HG03095 (cell line): ENCODE measurements at regions not wholly inside any gene's neighbourhood (a gene's known extent, or its start where the extent isn't known, plus 50 kb on each side); places are given as distances from the start of the nearest gene placed in this dataset.
"Not testable (repeated sequence)": the region's sequence is repeated elsewhere in the genome, so short reads cannot be mapped to it uniquely, and the experiment has no call there.

Source experiments
- ATAC-seq: cut with Tn5 transposase; IDR thresholded peaks from one replicate; pipeline ENCODE4 v1.9.1; 2021; ENCODE audit warnings: moderate library complexity; ENCODE audit not compliant: unreplicated experiment

GRCh38 chr4:179352221-179352620, 1910.0 kb upstream of the AGA start:
- no peak for ATAC-seq

GRCh38 chr4:179353786-179354185, 1911.5 kb upstream of the AGA start:
- ATAC-seq, result no peak

GRCh38 chr4:179361978-179362486, 1919.8 kb upstream of the AGA start:
- ATAC-seq, result no peak

- ATAC-seq, result not testable (repeated sequence)
Measured at GRCh38 chr4:179365932-179366331, 1923.7 kb upstream of the AGA start.

GRCh38 chr4:179372242-179372641, 1930.0 kb upstream of the AGA start:
- no peak for ATAC-seq

GRCh38 chr4:179372746-179373145, 1930.5 kb upstream of the AGA start:
- no peak for ATAC-seq

GRCh38 chr4:179378847-179379246, 1936.6 kb upstream of the AGA start:
- not testable (repeated sequence) for ATAC-seq

- no peak for ATAC-seq
Measured at GRCh38 chr4:179392787-179393186, 1950.5 kb upstream of the AGA start.

- no peak for ATAC-seq
Measured at GRCh38 chr4:179398414-179398813, 1956.2 kb upstream of the AGA start.

- no peak for ATAC-seq
Measured at GRCh38 chr4:179399054-179399782, 1957.0 kb upstream of the AGA start.

GRCh38 chr4:179415037-179415846, 1973.0 kb upstream of the AGA start:
- no peak for ATAC-seq

- ATAC-seq, result no peak
Measured at GRCh38 chr4:179415847-179416223, 1973.6 kb upstream of the AGA start.

- ATAC-seq, result no peak
Measured at GRCh38 chr4:179417357-179417756, 1975.1 kb upstream of the AGA start.

GRCh38 chr4:179437962-179438361, 1995.7 kb upstream of the AGA start:
- no peak for ATAC-seq

GRCh38 chr4:179441596-179441995, 1999.4 kb upstream of the AGA start:
- ATAC-seq, result no peak

- no peak for ATAC-seq
Measured at GRCh38 chr4:179447308-179447707, 2005.1 kb upstream of the AGA start.

GRCh38 chr4:179465131-179465797, 2023.0 kb upstream of the AGA start:
- no peak for ATAC-seq

GRCh38 chr4:179467878-179468277, 2025.6 kb upstream of the AGA start:
- no peak for ATAC-seq

- ATAC-seq, result no peak
Measured at GRCh38 chr4:179472164-179472563, 2029.9 kb upstream of the AGA start.

GRCh38 chr4:179478608-179479007, 2036.4 kb upstream of the AGA start:
- no peak for ATAC-seq

GRCh38 chr4:179485781-179486180, 2043.5 kb upstream of the AGA start:
- no peak for ATAC-seq
